ENCODE measurements at regions not wholly inside any gene's neighbourhood (a gene's known extent, or its start where the extent isn't known, plus 50 kb on each side); places are given as distances from the start of the nearest gene placed in this dataset.

GRCh38 chr17:14604591-14605266, 303.8 kb downstream of the HS3ST3B1 start:
- Histone ChIP-seq H3K27ac (no peak overlapping the region), H3K4me1 (no peaks in the 10 kb centered on the region), H3K36me3 (no peaks in the 10 kb centered on the region), H3K4me3 (no peak overlapping the region), H3K27me3 (no peaks in the 10 kb centered on the region), H3K9me3 (no peaks in the 10 kb centered on the region)
- no peak for DNase-seq (ENCODE audit: low spot score in 2 of 2)
- no peak for TF ChIP-seq CTCF (IDR thresholded peaks at IDR 0.05)
- intact Hi-C loops (cut with DNase I) = no loop called here

- Histone ChIP-seq H3K27me3 (no peaks in the 10 kb centered on the region), H3K36me3 (no peaks in the 10 kb centered on the region), H3K4me1 (no peaks in the 10 kb centered on the region), H3K27ac (no peak overlapping the region), H3K4me3 (no peak overlapping the region), H3K9me3 (no peaks in the 10 kb centered on the region)
- no peak for DNase-seq (ENCODE audit: low spot score in 2 of 2)
- intact Hi-C loops (cut with DNase I) = no loop called here
- TF ChIP-seq CTCF (IDR thresholded peaks at IDR 0.05) = no peak
These were observed 295.3 kb downstream of the HS3ST3B1 start for GRCh38 chr17:14596224-14596623.

GRCh38 chr17:14595656-14596055, 294.8 kb downstream of the HS3ST3B1 start:
- no peaks in the 10 kb centered on the region for H3K36me3 ChIP-seq
- no peaks in the 10 kb centered on the region for H3K9me3 ChIP-seq
- no peaks in the 10 kb centered on the region for H3K4me1 ChIP-seq
- H3K4me3 ChIP-seq = no peak overlapping the region
- H3K27me3 ChIP-seq = no peaks in the 10 kb centered on the region
- no peak overlapping the region for H3K27ac ChIP-seq
- intact Hi-C loops (cut with DNase I) = no loop called here
- no peak for TF ChIP-seq CTCF (IDR thresholded peaks at IDR 0.05)
- no peak for DNase-seq (ENCODE audit: low spot score in 2 of 2)

- H3K4me3 ChIP-seq = no peak overlapping the region
- H3K27ac ChIP-seq = no peak overlapping the region
- no peaks in the 10 kb centered on the region for H3K9me3 ChIP-seq
- no peaks in the 10 kb centered on the region for H3K4me1 ChIP-seq
- no peak for TF ChIP-seq CTCF (IDR thresholded peaks at IDR 0.05)
- no peaks in the 10 kb centered on the region for H3K36me3 ChIP-seq
- H3K27me3 ChIP-seq = no peaks in the 10 kb centered on the region
- intact Hi-C loops (cut with DNase I) = no loop called here
- DNase-seq (ENCODE audit: low spot score in 2 of 2) = no peak
These were observed 293.8 kb downstream of the HS3ST3B1 start for GRCh38 chr17:14594690-14595089.

GRCh38 chr17:14593956-14594355, 293.1 kb downstream of the HS3ST3B1 start:
- no peak overlapping the region for H3K27ac ChIP-seq
- DNase-seq (ENCODE audit: low spot score in 2 of 2) = no peak
- no peaks in the 10 kb centered on the region for H3K9me3 ChIP-seq
- no peak for TF ChIP-seq CTCF (IDR thresholded peaks at IDR 0.05)
- intact Hi-C loops (cut with DNase I) = no loop called here
- no peaks in the 10 kb centered on the region for H3K27me3 ChIP-seq
- H3K4me1 ChIP-seq = no peaks in the 10 kb centered on the region
- H3K36me3 ChIP-seq = no peaks in the 10 kb centered on the region
- H3K4me3 ChIP-seq = no peak overlapping the region

Measured in ascending aorta (tissue), 2 donors.